GM12892 (cell line): ENCODE measurements at regions not wholly inside any gene's neighbourhood (a gene's known extent, or its start where the extent isn't known, plus 50 kb on each side); places are given as distances from the start of the nearest gene placed in this dataset.

Source experiments
- POLR2A ChIP-seq: IDR thresholded peaks from 2 replicates; pipeline ENCODE4 v1.6.1; 2011; ENCODE audit warnings: low read depth, low read length, control low read depth
- POLR2AphosphoS5 ChIP-seq: IDR thresholded peaks from 2 replicates; pipeline ENCODE4 v1.6.1; 2011; ENCODE audit warnings: low read depth, low read length, control low read depth

DNA sequence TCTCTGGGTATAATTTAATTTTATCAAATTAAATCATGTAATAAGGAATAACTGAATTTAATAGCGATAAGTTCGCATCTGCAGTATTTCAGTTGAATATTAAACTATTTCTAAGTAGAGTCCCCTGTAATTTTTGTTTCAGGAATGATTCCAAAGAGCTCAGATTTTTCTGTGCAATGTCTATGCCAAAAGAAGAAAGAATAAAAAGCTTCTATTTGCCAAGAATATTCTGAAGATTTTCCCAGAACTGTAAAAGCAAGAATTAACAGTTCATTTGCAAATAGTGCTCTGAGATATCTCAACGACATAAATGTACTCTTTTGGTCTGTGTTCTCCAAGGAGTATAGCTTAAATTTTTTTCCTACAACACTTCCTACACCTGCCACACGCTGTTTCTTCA, 1242.8 kb upstream of the DIAPH2 start:
- no peak for TF ChIP-seq POLR2A
- no peak for TF ChIP-seq POLR2AphosphoS5
